AG04450 (cell line): ENCODE measurements at regions not wholly inside any gene's neighbourhood (a gene's known extent, or its start where the extent isn't known, plus 50 kb on each side); places are given as distances from the start of the nearest gene placed in this dataset.

Source experiments
- CTCF ChIA-PET: fragments of 300-600, 350-600 bp; formaldehyde crosslinking; extraction: SDS; loops from one replicate; lab custom pipeline; 2022; ENCODE audit warnings: antibody characterized with exemption, inconsistent platforms; lab: Charles Lee
- POLR2A ChIA-PET: fragments of 350-600 bp; formaldehyde crosslinking; extraction: SDS; loops from one replicate; lab custom pipeline; 2021; ENCODE audit warnings: antibody characterized with exemption, inconsistent platforms; lab: Yijun Ruan, JAX
- DNase-seq: peaks from one replicate; pipeline ENCODE4 v3.0.0-alpha.2; 2011; ENCODE audit warnings: low read depth, low spot score
- H3K27ac ChIP-seq: one replicate; pipeline ENCODE4 v1.5.1; 2012; ENCODE audit warnings: low read depth, low read length, control low read depth
- H3K27me3 ChIP-seq: one replicate; pipeline ENCODE4 v1.6.0; 2012; ENCODE audit warnings: low read length; ENCODE audit not compliant: control insufficient read depth, insufficient read depth
- H3K4me3 ChIP-seq: 2 replicates; pipeline ENCODE4 v1.5.1; 2011; ENCODE audit warnings: mild to moderate bottlenecking, low read depth, low read length, control low read depth
- H3K9me3 ChIP-seq: 2 replicates; pipeline ENCODE4 v1.5.1; 2012; ENCODE audit warnings: low read length; ENCODE audit not compliant: control insufficient read depth, insufficient read depth
- CTCF ChIP-seq: IDR thresholded peaks from 2 replicates; pipeline ENCODE4 v1.5.1; 2011; ENCODE audit warnings: low read depth, low read length, control low read depth, inconsistent platforms

- ChIA-PET POLR2A (no interaction called here), CTCF (no interaction called here)
- H3K9me3 ChIP-seq: no peaks in the 10 kb centered on the region
- H3K27ac ChIP-seq: no peak overlapping the region
- no peak for DNase-seq
- no peak overlapping the region for H3K4me3 ChIP-seq
- no peak for TF ChIP-seq CTCF
- H3K27me3 ChIP-seq: no peaks in the 10 kb centered on the region
These were observed 336.4 kb upstream of the CTNNB1 start for GRCh38 chr3:40862946-40863345.

GRCh38 chr3:40864146-40864782, 335.0 kb upstream of the CTNNB1 start:
- no peak for TF ChIP-seq CTCF
- no peak overlapping the region for H3K4me3 ChIP-seq
- H3K9me3 ChIP-seq: no peaks in the 10 kb centered on the region
- no peak overlapping the region for H3K27ac ChIP-seq
- CTCF ChIA-PET: no interaction called here
- POLR2A ChIA-PET: no interaction called here
- H3K27me3 ChIP-seq: no peaks in the 10 kb centered on the region
- no peak for DNase-seq

- POLR2A ChIA-PET: no interaction called here
- CTCF ChIA-PET: no interaction called here
- no peaks in the 10 kb centered on the region for H3K9me3 ChIP-seq
- H3K4me3 ChIP-seq: no peak overlapping the region
- no peak for TF ChIP-seq CTCF
- DNase-seq: no peak
- H3K27me3 ChIP-seq: no peaks in the 10 kb centered on the region
- H3K27ac ChIP-seq: no peak overlapping the region
These were observed 334.4 kb upstream of the CTNNB1 start for GRCh38 chr3:40864915-40865314.

- POLR2A ChIA-PET: no interaction called here
- TF ChIP-seq CTCF: no peak
- Histone ChIP-seq H3K27ac (no peak overlapping the region), H3K4me3 (no peak overlapping the region), H3K9me3 (no peaks in the 10 kb centered on the region), H3K27me3 (no peaks in the 10 kb centered on the region)
- CTCF ChIA-PET: no interaction called here
- no peak for DNase-seq
These were observed 331.5 kb upstream of the CTNNB1 start for GRCh38 chr3:40867797-40868196.

GRCh38 chr3:40869013-40869412, 330.3 kb upstream of the CTNNB1 start:
- Histone ChIP-seq H3K27ac (no peak overlapping the region), H3K9me3 (no peaks in the 10 kb centered on the region), H3K4me3 (no peak overlapping the region), H3K27me3 (no peaks in the 10 kb centered on the region)
- DNase-seq: no peak
- ChIA-PET CTCF (interaction anchor here (0.5 kb wide), 1 partner anchor 1555 kb away, joined by 4 read pairs; no protein-coding TSS in a partner anchor), POLR2A (no interaction called here)
- no peak for TF ChIP-seq CTCF
